ENCODE measurements at regions not wholly inside any gene's neighbourhood (a gene's known extent, or its start where the extent isn't known, plus 50 kb on each side); places are given as distances from the start of the nearest gene placed in this dataset.

GRCh38 chr2:156745619-156746018, 309.4 kb downstream of the GPD2 start:
- no peaks in the 10 kb centered on the region for H3K27me3 ChIP-seq (ENCODE audit: insufficient read depth in 3 of 3, low read length in 2 of 3)
- no peak overlapping the region for H3K4me3 ChIP-seq
- no peaks in the 10 kb centered on the region for H3K4me1 ChIP-seq
- WGBS, 3 donors, result 66 to 76% (median 73%) methylated on average over 2 of the region's 2 CpGs
- H3K36me3 ChIP-seq (ENCODE audit: insufficient read depth in 1 of 2, low read depth in 1 of 2), result no peaks in the 10 kb centered on the region
- ATAC-seq (no peak), DNase-seq (no peak)
- intact Hi-C loops (cut with DNase I), result no loop called here
- TF ChIP-seq, protein P1, sequence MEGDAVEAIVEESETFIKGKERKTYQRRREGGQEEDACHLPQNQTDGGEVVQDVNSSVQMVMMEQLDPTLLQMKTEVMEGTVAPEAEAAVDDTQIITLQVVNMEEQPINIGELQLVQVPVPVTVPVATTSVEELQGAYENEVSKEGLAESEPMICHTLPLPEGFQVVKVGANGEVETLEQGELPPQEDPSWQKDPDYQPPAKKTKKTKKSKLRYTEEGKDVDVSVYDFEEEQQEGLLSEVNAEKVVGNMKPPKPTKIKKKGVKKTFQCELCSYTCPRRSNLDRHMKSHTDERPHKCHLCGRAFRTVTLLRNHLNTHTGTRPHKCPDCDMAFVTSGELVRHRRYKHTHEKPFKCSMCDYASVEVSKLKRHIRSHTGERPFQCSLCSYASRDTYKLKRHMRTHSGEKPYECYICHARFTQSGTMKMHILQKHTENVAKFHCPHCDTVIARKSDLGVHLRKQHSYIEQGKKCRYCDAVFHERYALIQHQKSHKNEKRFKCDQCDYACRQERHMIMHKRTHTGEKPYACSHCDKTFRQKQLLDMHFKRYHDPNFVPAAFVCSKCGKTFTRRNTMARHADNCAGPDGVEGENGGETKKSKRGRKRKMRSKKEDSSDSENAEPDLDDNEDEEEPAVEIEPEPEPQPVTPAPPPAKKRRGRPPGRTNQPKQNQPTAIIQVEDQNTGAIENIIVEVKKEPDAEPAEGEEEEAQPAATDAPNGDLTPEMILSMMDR (IDR thresholded peaks at IDR 0.05), result no peak
- H3K9me3 ChIP-seq, result no peaks in the 10 kb centered on the region
- H3K27ac ChIP-seq, result no peak overlapping the region

- ATAC-seq (no peak), DNase-seq (no peak)
- Histone ChIP-seq H3K27me3 (ENCODE audit: insufficient read depth in 3 of 3, low read length in 2 of 3) (no peaks in the 10 kb centered on the region), H3K9me3 (no peaks in the 10 kb centered on the region), H3K27ac (no peak overlapping the region), H3K4me1 (no peaks in the 10 kb centered on the region), H3K4me3 (no peak overlapping the region), H3K36me3 (ENCODE audit: insufficient read depth in 1 of 2, low read depth in 1 of 2) (no peaks in the 10 kb centered on the region)
- TF ChIP-seq, protein P1 (IDR thresholded peaks at IDR 0.05), result no peak
- intact Hi-C loops (cut with DNase I), result no loop called here
- WGBS, 3 donors, result 67 to 74% (median 70%) methylated on average over 5 of the region's 5 CpGs
Measured at GRCh38 chr2:156748221-156748620, 312.0 kb downstream of the GPD2 start.

DNA sequence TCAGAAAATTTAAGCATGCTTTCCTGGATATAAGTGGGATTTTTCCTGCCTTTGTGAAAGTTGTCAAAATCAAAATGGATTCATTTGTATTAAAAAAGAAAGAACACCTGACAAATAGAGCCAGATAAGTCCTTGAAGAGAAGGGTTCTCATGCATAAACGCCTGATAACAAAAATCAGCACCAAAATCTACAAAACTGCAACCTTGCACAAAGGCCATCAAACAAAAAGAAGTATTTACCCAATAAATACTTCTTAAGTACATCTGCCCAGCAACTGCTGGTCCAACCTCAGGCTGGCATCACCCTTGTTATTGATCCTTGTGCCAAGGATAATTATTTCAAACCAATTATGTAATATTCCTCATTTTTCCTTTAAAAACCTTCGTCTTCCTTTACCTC, 315.9 kb downstream of the GPD2 start:
- TF ChIP-seq, protein P1 (IDR thresholded peaks at IDR 0.05), result no peak
- Histone ChIP-seq H3K27ac (no peak overlapping the region), H3K36me3 (ENCODE audit: insufficient read depth in 1 of 2, low read depth in 1 of 2) (no peaks in the 10 kb centered on the region), H3K4me3 (no peak overlapping the region), H3K4me1 (no peaks in the 10 kb centered on the region), H3K27me3 (ENCODE audit: insufficient read depth in 3 of 3, low read length in 2 of 3) (no peaks in the 10 kb centered on the region), H3K9me3 (no peaks in the 10 kb centered on the region)
- 83 to 96% (median 86%) methylated on average over 2 of the region's 2 CpGs for whole genome bisulfite sequencing, 3 donors
- DNase-seq (no peak), ATAC-seq (no peak)
- intact Hi-C loops (cut with DNase I), result no loop called here

GRCh38 chr2:156753766-156754165, 317.6 kb downstream of the GPD2 start:
- DNase-seq (no peak), ATAC-seq (no peak)
- no peaks in the 10 kb centered on the region for H3K4me1 ChIP-seq
- H3K27me3 ChIP-seq (ENCODE audit: insufficient read depth in 3 of 3, low read length in 2 of 3), result no peaks in the 10 kb centered on the region
- intact Hi-C loops (cut with DNase I), result no loop called here
- H3K9me3 ChIP-seq, result no peaks in the 10 kb centered on the region
- WGBS, 3 donors, result 55 to 57% (median 55%) methylated on average over 1 of the region's 1 CpG
- H3K27ac ChIP-seq, result no peak overlapping the region
- no peaks in the 10 kb centered on the region for H3K36me3 ChIP-seq (ENCODE audit: insufficient read depth in 1 of 2, low read depth in 1 of 2)
- TF ChIP-seq, protein P1 (IDR thresholded peaks at IDR 0.05), result no peak
- no peak overlapping the region for H3K4me3 ChIP-seq

- H3K4me3 ChIP-seq, result no peak overlapping the region
- H3K4me1 ChIP-seq, result no peaks in the 10 kb centered on the region
- TF ChIP-seq, protein P1 (IDR thresholded peaks at IDR 0.05), result no peak
- no peaks in the 10 kb centered on the region for H3K9me3 ChIP-seq
- intact Hi-C loops (cut with DNase I), result no loop called here
- no peak overlapping the region for H3K27ac ChIP-seq
- H3K27me3 ChIP-seq (ENCODE audit: insufficient read depth in 3 of 3, low read length in 2 of 3), result no peaks in the 10 kb centered on the region
- H3K36me3 ChIP-seq (ENCODE audit: insufficient read depth in 1 of 2, low read depth in 1 of 2), result no peaks in the 10 kb centered on the region
- ATAC-seq (no peak), DNase-seq (no peak)
Measured at GRCh38 chr2:156756516-156756915, 320.3 kb downstream of the GPD2 start.
